C4-2B (cell line): ENCODE measurements at regions not wholly inside any gene's neighbourhood (a gene's known extent, or its start where the extent isn't known, plus 50 kb on each side); places are given as distances from the start of the nearest gene placed in this dataset.

Experiments used
- CTCF ChIP-seq: fragments of 450-650 bp; conservative IDR thresholded peaks from 2 replicates; pipeline ENCODE4 v1.5.1; 2017; ENCODE audit warnings: mild to moderate bottlenecking
- ZFX ChIP-seq: fragments of 450-650 bp; IDR thresholded peaks from 2 replicates; pipeline ENCODE4 v1.6.1; 2017

- no peak for TF ChIP-seq CTCF
- TF ChIP-seq ZFX: no peak
Observed at GRCh38 chr16:82518811-82519210, 108.0 kb upstream of the CDH13 start.
